ENCODE measurements at regions not wholly inside any gene's neighbourhood (a gene's known extent, or its start where the extent isn't known, plus 50 kb on each side); places are given as distances from the start of the nearest gene placed in this dataset.

- no peak overlapping the region for H3K4me3 ChIP-seq (ENCODE audit: low read length)
- H2AFZ ChIP-seq (ENCODE audit: low read depth, low read length), result no peak overlapping the region
- no peak overlapping the region for H3K9ac ChIP-seq (ENCODE audit: low read length)
- TF ChIP-seq POLR2AphosphoS5 (IDR thresholded peaks at IDR 0.05) (no peak), SMC3 (conservative IDR thresholded peaks at IDR 0.05; ENCODE audit: poor library complexity) (no peak), RAD21 (conservative IDR thresholded peaks at IDR 0.05) (no peak), MXI1 (conservative IDR thresholded peaks at IDR 0.05; ENCODE audit: poor library complexity, severe bottlenecking) (no peak), REST (IDR thresholded peaks at IDR 0.05; ENCODE audit: borderline replicate concordance) (no peak), EP300 (conservative IDR thresholded peaks at IDR 0.05; ENCODE audit: poor library complexity, severe bottlenecking) (no peak), EZH2 (IDR thresholded peaks at IDR 0.05; ENCODE audit: borderline replicate concordance, insufficient read depth, low read length, poor library complexity, severe bottlenecking) (no peak), TAF1 (IDR thresholded peaks at IDR 0.05; ENCODE audit: low read depth) (no peak), CTCF (IDR thresholded peaks at IDR 0.05; ENCODE audit: poor library complexity, severe bottlenecking) (no peak)
- H3K36me3 ChIP-seq (ENCODE audit: insufficient read depth, low read length), result no peaks in the 10 kb centered on the region
- H3K27me3 ChIP-seq (ENCODE audit: insufficient read depth, low read depth, low read length), result no peaks in the 10 kb centered on the region
- no peaks in the 10 kb centered on the region for H4K20me1 ChIP-seq (ENCODE audit: insufficient read depth)
- H3K9me2 ChIP-seq (ENCODE audit: insufficient read depth, low read length), result no peaks in the 10 kb centered on the region
- no peaks in the 10 kb centered on the region for H3K9me3 ChIP-seq (ENCODE audit: low read length)
- no peak overlapping the region for H3K4me2 ChIP-seq (ENCODE audit: low read length)
- no peak overlapping the region for H3K27ac ChIP-seq (ENCODE audit: low read length)
- H3K79me2 ChIP-seq (replicated peaks; ENCODE audit: insufficient read depth, low read length), result no peaks in the 10 kb centered on the region
- H3F3A ChIP-seq (ENCODE audit: insufficient read depth, low read length, poor library complexity, severe bottlenecking), result no peaks in the 10 kb centered on the region
Measured at GRCh38 chr5:84518862-84519261, 134.2 kb upstream of the EDIL3 start.

GRCh38 chr5:84518370-84518769 lies 133.7 kb upstream of the EDIL3 start:
- Histone ChIP-seq H2AFZ (ENCODE audit: low read depth, low read length) (no peak overlapping the region), H3K27ac (ENCODE audit: low read length) (no peak overlapping the region), H3K27me3 (ENCODE audit: insufficient read depth, low read depth, low read length) (no peaks in the 10 kb centered on the region), H4K20me1 (ENCODE audit: insufficient read depth) (no peaks in the 10 kb centered on the region), H3K9me3 (ENCODE audit: low read length) (no peaks in the 10 kb centered on the region), H3F3A (ENCODE audit: insufficient read depth, low read length, poor library complexity, severe bottlenecking) (no peaks in the 10 kb centered on the region), H3K9ac (ENCODE audit: low read length) (no peak overlapping the region), H3K4me2 (ENCODE audit: low read length) (no peak overlapping the region), H3K36me3 (ENCODE audit: insufficient read depth, low read length) (no peaks in the 10 kb centered on the region), H3K79me2 (replicated peaks; ENCODE audit: insufficient read depth, low read length) (no peaks in the 10 kb centered on the region), H3K4me3 (ENCODE audit: low read length) (no peak overlapping the region), H3K9me2 (ENCODE audit: insufficient read depth, low read length) (no peaks in the 10 kb centered on the region)
- TF ChIP-seq MXI1 (conservative IDR thresholded peaks at IDR 0.05; ENCODE audit: poor library complexity, severe bottlenecking), result no peak
- TF ChIP-seq SMC3 (conservative IDR thresholded peaks at IDR 0.05; ENCODE audit: poor library complexity), result no peak
- no peak for TF ChIP-seq TAF1 (IDR thresholded peaks at IDR 0.05; ENCODE audit: low read depth)
- TF ChIP-seq CTCF (IDR thresholded peaks at IDR 0.05; ENCODE audit: poor library complexity, severe bottlenecking), result no peak
- no peak for TF ChIP-seq POLR2AphosphoS5 (IDR thresholded peaks at IDR 0.05)
- TF ChIP-seq EZH2 (IDR thresholded peaks at IDR 0.05; ENCODE audit: borderline replicate concordance, insufficient read depth, low read length, poor library complexity, severe bottlenecking), result no peak
- TF ChIP-seq EP300 (conservative IDR thresholded peaks at IDR 0.05; ENCODE audit: poor library complexity, severe bottlenecking), result no peak
- TF ChIP-seq RAD21 (conservative IDR thresholded peaks at IDR 0.05), result no peak
- TF ChIP-seq REST (IDR thresholded peaks at IDR 0.05; ENCODE audit: borderline replicate concordance), result no peak

Measured in neural cell (in vitro differentiated cells).